Stimulated activated memory B cell treated with anti-CD40 and anti-IgM and Interleukin-4, amounts not matched to agents 10 μg/mL and 1 μg/mL and 100 μg/mL, for 72 hours (primary cell): ENCODE measurements at regions not wholly inside any gene's neighbourhood (a gene's known extent, or its start where the extent isn't known, plus 50 kb on each side); places are given as distances from the start of the nearest gene placed in this dataset.
"Not testable (repeated sequence)": the region's sequence is repeated elsewhere in the genome, so short reads cannot be mapped to it uniquely, and the experiment has no call there.

Source experiments
- ATAC-seq: fragments of 150-1000 bp; cut with Tn5 transposase; 2 replicates; pipeline ENCODE4 v1.10.0; 2021
- H3K27ac Mint-ChIP-seq: one replicate; pipeline ENCODE4 v1.8.0; 2022; ENCODE audit warnings: mild to moderate bottlenecking, mixed read lengths
- H3K27me3 Mint-ChIP-seq: one replicate; pipeline ENCODE4 v1.8.0; 2022; ENCODE audit warnings: mixed read lengths
- H3K36me3 Mint-ChIP-seq: one replicate; pipeline ENCODE4 v1.8.0; 2022; ENCODE audit warnings: mixed read lengths
- H3K4me1 Mint-ChIP-seq: one replicate; pipeline ENCODE4 v1.8.0; 2022; ENCODE audit warnings: mixed read lengths
- H3K4me3 Mint-ChIP-seq: one replicate; pipeline ENCODE4 v1.8.0; 2022; ENCODE audit warnings: mild to moderate bottlenecking, moderate library complexity, mixed read lengths
- H3K9me3 Mint-ChIP-seq: one replicate; pipeline ENCODE4 v1.8.0; 2022; ENCODE audit warnings: mixed read lengths

- Mint-ChIP-seq H3K4me1 (no peaks in the 10 kb centered on the region), H3K36me3 (no peaks in the 10 kb centered on the region), H3K9me3 (peaks cover 3% of the 10 kb centered on the region), H3K27ac (no peak overlapping the region), H3K27me3 (peaks cover 17% of the 10 kb centered on the region), H3K4me3 (no peak overlapping the region)
- ATAC-seq, result no peak
These were observed 222.4 kb downstream of the ANTXR2 start for GRCh38 chr4:79850626-79851025.

GRCh38 chr4:79848329-79848728 is 224.7 kb downstream of the ANTXR2 start:
- no peaks in the 10 kb centered on the region for H3K4me1 Mint-ChIP-seq
- peaks cover 17% of the 10 kb centered on the region for H3K27me3 Mint-ChIP-seq
- no peak overlapping the region for H3K27ac Mint-ChIP-seq
- H3K4me3 Mint-ChIP-seq, result no peak overlapping the region
- ATAC-seq, result no peak
- H3K9me3 Mint-ChIP-seq, result peaks cover 9% of the 10 kb centered on the region
- H3K36me3 Mint-ChIP-seq, result no peaks in the 10 kb centered on the region

GRCh38 chr4:79847411-79847810 is 225.6 kb downstream of the ANTXR2 start:
- Mint-ChIP-seq H3K36me3 (no peaks in the 10 kb centered on the region), H3K9me3 (peaks cover 9% of the 10 kb centered on the region), H3K27ac (no peak overlapping the region), H3K4me1 (no peaks in the 10 kb centered on the region), H3K4me3 (no peak overlapping the region), H3K27me3 (peaks cover 11% of the 10 kb centered on the region)
- no peak for ATAC-seq

- Mint-ChIP-seq H3K36me3 (no peaks in the 10 kb centered on the region), H3K27ac (no peak overlapping the region), H3K9me3 (peaks cover 12% of the 10 kb centered on the region), H3K4me3 (no peak overlapping the region), H3K27me3 (no peaks in the 10 kb centered on the region), H3K4me1 (no peaks in the 10 kb centered on the region)
- ATAC-seq, result no peak
These were observed 230.9 kb downstream of the ANTXR2 start for GRCh38 chr4:79842162-79842561.

GRCh38 chr4:79833857-79834256 is 239.2 kb downstream of the ANTXR2 start:
- no peak for ATAC-seq
- Mint-ChIP-seq H3K27ac (no peak overlapping the region), H3K4me3 (no peak overlapping the region), H3K27me3 (no peaks in the 10 kb centered on the region), H3K36me3 (no peaks in the 10 kb centered on the region), H3K4me1 (no peaks in the 10 kb centered on the region), H3K9me3 (peaks cover 10% of the 10 kb centered on the region)

- peaks cover 10% of the 10 kb centered on the region for H3K9me3 Mint-ChIP-seq
- H3K27ac Mint-ChIP-seq, result no peak overlapping the region
- H3K4me3 Mint-ChIP-seq, result no peak overlapping the region
- no peaks in the 10 kb centered on the region for H3K36me3 Mint-ChIP-seq
- ATAC-seq, result no peak
- no peaks in the 10 kb centered on the region for H3K4me1 Mint-ChIP-seq
- H3K27me3 Mint-ChIP-seq, result no peaks in the 10 kb centered on the region
These were observed 241.1 kb downstream of the ANTXR2 start for GRCh38 chr4:79831701-79832514.

- H3K27me3 Mint-ChIP-seq, result no peaks in the 10 kb centered on the region
- no peaks in the 10 kb centered on the region for H3K4me1 Mint-ChIP-seq
- H3K4me3 Mint-ChIP-seq, result no peak overlapping the region
- H3K36me3 Mint-ChIP-seq, result no peaks in the 10 kb centered on the region
- no peak for ATAC-seq
- H3K27ac Mint-ChIP-seq, result no peak overlapping the region
- peaks cover 4% of the 10 kb centered on the region for H3K9me3 Mint-ChIP-seq
These were observed 241.9 kb downstream of the ANTXR2 start for GRCh38 chr4:79831119-79831528.

- ATAC-seq, result no peak
- Mint-ChIP-seq H3K36me3 (no peaks in the 10 kb centered on the region), H3K4me1 (no peaks in the 10 kb centered on the region), H3K27me3 (no peaks in the 10 kb centered on the region), H3K27ac (no peak overlapping the region), H3K9me3 (no peaks in the 10 kb centered on the region), H3K4me3 (no peak overlapping the region)
These were observed 245.7 kb downstream of the ANTXR2 start for GRCh38 chr4:79827283-79827682.

GRCh38 chr4:79823148-79823763 is 249.8 kb downstream of the ANTXR2 start:
- Mint-ChIP-seq H3K27ac (no peak overlapping the region), H3K36me3 (no peaks in the 10 kb centered on the region), H3K4me1 (no peaks in the 10 kb centered on the region), H3K27me3 (no peaks in the 10 kb centered on the region), H3K9me3 (no peaks in the 10 kb centered on the region), H3K4me3 (no peak overlapping the region)
- no peak for ATAC-seq

GRCh38 chr4:79820427-79820826 is 252.6 kb downstream of the ANTXR2 start:
- Mint-ChIP-seq H3K27ac (no peak overlapping the region), H3K4me1 (no peaks in the 10 kb centered on the region), H3K4me3 (no peak overlapping the region), H3K27me3 (no peaks in the 10 kb centered on the region), H3K9me3 (peaks cover 6% of the 10 kb centered on the region), H3K36me3 (no peaks in the 10 kb centered on the region)
- ATAC-seq, result peak; percentile 47

GRCh38 chr4:79807933-79808332 is 265.1 kb downstream of the ANTXR2 start:
- not testable (repeated sequence) for H3K4me1 Mint-ChIP-seq, H3K36me3 Mint-ChIP-seq, H3K27ac Mint-ChIP-seq, ATAC-seq, H3K4me3 Mint-ChIP-seq
- Mint-ChIP-seq H3K9me3 (peaks cover 12% of the 10 kb centered on the region), H3K27me3 (peaks cover 10% of the 10 kb centered on the region)

- Mint-ChIP-seq H3K36me3 (no peaks in the 10 kb centered on the region), H3K4me1 (no peaks in the 10 kb centered on the region), H3K9me3 (peaks cover 3% of the 10 kb centered on the region), H3K4me3 (no peak overlapping the region), H3K27ac (no peak overlapping the region), H3K27me3 (no peaks in the 10 kb centered on the region)
- no peak for ATAC-seq
These were observed 275.0 kb downstream of the ANTXR2 start for GRCh38 chr4:79798047-79798446.

- Mint-ChIP-seq H3K4me3 (no peak overlapping the region), H3K36me3 (no peaks in the 10 kb centered on the region), H3K4me1 (no peaks in the 10 kb centered on the region), H3K9me3 (peaks cover 3% of the 10 kb centered on the region), H3K27me3 (no peaks in the 10 kb centered on the region), H3K27ac (no peak overlapping the region)
- no peak for ATAC-seq
These were observed 276.1 kb downstream of the ANTXR2 start for GRCh38 chr4:79796948-79797347.

- Mint-ChIP-seq H3K27me3 (no peaks in the 10 kb centered on the region), H3K27ac (no peak overlapping the region), H3K9me3 (peaks cover 18% of the 10 kb centered on the region), H3K4me3 (no peak overlapping the region), H3K36me3 (no peaks in the 10 kb centered on the region), H3K4me1 (no peaks in the 10 kb centered on the region)
- ATAC-seq, result no peak
These were observed 284.1 kb downstream of the ANTXR2 start for GRCh38 chr4:79788884-79789283.

- H3K36me3 Mint-ChIP-seq, result no peaks in the 10 kb centered on the region
- no peak overlapping the region for H3K4me3 Mint-ChIP-seq
- H3K27me3 Mint-ChIP-seq, result peaks cover 2% of the 10 kb centered on the region
- no peak overlapping the region for H3K27ac Mint-ChIP-seq
- peaks cover 16% of the 10 kb centered on the region for H3K9me3 Mint-ChIP-seq
- no peaks in the 10 kb centered on the region for H3K4me1 Mint-ChIP-seq
- no peak for ATAC-seq
These were observed 292.9 kb downstream of the ANTXR2 start for GRCh38 chr4:79780129-79780528.

GRCh38 chr4:79772510-79772909 is 300.5 kb downstream of the ANTXR2 start:
- peaks cover 49% of the 10 kb centered on the region for H3K9me3 Mint-ChIP-seq

More at GRCh38 chr4:79772510-79772909, 300.5 kb downstream of the ANTXR2 start:
- Mint-ChIP-seq H3K4me1 (no peaks in the 10 kb centered on the region), H3K27me3 (peaks cover 8% of the 10 kb centered on the region), H3K36me3 (no peaks in the 10 kb centered on the region), H3K27ac (no peak overlapping the region), H3K4me3 (no peak overlapping the region)
- ATAC-seq, result no peak
